ENCODE measurements at regions not wholly inside any gene's neighbourhood (a gene's known extent, or its start where the extent isn't known, plus 50 kb on each side); places are given as distances from the start of the nearest gene placed in this dataset.

DNA sequence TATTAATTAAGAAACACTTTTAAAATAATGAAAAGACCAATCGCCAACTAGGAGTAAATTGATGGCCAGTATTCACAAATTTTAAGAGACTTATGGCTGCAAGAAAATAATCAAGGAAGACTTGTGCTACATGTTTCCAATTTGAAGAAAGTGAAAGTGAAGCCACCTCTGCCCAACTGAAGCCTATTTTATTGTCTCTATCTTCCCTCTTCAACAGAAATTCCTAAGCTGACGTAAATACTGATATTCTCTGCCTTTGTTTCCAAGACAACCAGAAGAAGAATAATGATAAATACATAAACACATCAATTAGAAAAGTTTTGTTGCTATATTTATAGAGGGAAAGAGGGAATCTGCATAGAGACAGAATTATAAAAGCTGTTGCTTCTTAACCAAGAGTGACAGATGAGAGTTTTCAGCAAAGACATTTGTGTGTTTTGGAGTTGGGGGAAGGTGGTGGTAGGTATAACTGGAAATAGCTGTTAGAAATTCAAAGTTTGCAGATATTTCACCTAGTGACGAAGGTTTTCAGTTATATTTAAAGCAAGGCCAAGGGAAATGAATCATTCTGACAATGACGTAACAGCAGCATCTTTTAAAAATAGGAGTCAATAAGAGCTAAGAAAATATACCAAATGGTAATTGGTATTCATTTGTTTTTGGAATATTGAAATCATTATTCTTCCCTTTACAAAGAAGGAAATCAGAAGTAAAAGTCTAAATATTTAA, 576.6 kb upstream of the SORCS1 start:
- TF ChIP-seq, protein P1, sequence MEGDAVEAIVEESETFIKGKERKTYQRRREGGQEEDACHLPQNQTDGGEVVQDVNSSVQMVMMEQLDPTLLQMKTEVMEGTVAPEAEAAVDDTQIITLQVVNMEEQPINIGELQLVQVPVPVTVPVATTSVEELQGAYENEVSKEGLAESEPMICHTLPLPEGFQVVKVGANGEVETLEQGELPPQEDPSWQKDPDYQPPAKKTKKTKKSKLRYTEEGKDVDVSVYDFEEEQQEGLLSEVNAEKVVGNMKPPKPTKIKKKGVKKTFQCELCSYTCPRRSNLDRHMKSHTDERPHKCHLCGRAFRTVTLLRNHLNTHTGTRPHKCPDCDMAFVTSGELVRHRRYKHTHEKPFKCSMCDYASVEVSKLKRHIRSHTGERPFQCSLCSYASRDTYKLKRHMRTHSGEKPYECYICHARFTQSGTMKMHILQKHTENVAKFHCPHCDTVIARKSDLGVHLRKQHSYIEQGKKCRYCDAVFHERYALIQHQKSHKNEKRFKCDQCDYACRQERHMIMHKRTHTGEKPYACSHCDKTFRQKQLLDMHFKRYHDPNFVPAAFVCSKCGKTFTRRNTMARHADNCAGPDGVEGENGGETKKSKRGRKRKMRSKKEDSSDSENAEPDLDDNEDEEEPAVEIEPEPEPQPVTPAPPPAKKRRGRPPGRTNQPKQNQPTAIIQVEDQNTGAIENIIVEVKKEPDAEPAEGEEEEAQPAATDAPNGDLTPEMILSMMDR (conservative IDR thresholded peaks at IDR 0.05; ENCODE audit: low read depth in 2 of 2) = no peak
- no peak for TF ChIP-seq EZH2 (IDR thresholded peaks at IDR 0.05; ENCODE audit: low read depth, unreplicated experiment)
- TF ChIP-seq, protein P2, sequence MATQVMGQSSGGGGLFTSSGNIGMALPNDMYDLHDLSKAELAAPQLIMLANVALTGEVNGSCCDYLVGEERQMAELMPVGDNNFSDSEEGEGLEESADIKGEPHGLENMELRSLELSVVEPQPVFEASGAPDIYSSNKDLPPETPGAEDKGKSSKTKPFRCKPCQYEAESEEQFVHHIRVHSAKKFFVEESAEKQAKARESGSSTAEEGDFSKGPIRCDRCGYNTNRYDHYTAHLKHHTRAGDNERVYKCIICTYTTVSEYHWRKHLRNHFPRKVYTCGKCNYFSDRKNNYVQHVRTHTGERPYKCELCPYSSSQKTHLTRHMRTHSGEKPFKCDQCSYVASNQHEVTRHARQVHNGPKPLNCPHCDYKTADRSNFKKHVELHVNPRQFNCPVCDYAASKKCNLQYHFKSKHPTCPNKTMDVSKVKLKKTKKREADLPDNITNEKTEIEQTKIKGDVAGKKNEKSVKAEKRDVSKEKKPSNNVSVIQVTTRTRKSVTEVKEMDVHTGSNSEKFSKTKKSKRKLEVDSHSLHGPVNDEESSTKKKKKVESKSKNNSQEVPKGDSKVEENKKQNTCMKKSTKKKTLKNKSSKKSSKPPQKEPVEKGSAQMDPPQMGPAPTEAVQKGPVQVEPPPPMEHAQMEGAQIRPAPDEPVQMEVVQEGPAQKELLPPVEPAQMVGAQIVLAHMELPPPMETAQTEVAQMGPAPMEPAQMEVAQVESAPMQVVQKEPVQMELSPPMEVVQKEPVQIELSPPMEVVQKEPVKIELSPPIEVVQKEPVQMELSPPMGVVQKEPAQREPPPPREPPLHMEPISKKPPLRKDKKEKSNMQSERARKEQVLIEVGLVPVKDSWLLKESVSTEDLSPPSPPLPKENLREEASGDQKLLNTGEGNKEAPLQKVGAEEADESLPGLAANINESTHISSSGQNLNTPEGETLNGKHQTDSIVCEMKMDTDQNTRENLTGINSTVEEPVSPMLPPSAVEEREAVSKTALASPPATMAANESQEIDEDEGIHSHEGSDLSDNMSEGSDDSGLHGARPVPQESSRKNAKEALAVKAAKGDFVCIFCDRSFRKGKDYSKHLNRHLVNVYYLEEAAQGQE (IDR thresholded peaks at IDR 0.05; ENCODE audit: unreplicated experiment) = no peak
- TF ChIP-seq ZNF114 (CRISPR knock-in tag; IDR thresholded peaks at IDR 0.05) = no peak
- no peak for TF ChIP-seq POLR2AphosphoS5 (IDR thresholded peaks at IDR 0.05; ENCODE audit: low read depth)
- TF ChIP-seq EZH2phosphoT487 (IDR thresholded peaks at IDR 0.05; ENCODE audit: unreplicated experiment) = no peak
- TF ChIP-seq JUNB (IDR thresholded peaks at IDR 0.05; ENCODE audit: unreplicated experiment) = no peak
- no peak for TF ChIP-seq CREB1 (CRISPR knock-in tag; IDR thresholded peaks at IDR 0.05; ENCODE audit: low read depth)
- TF ChIP-seq ZNF331 (CRISPR knock-in tag; IDR thresholded peaks at IDR 0.05; ENCODE audit: low read depth) = no peak
- TF ChIP-seq, protein P3, sequence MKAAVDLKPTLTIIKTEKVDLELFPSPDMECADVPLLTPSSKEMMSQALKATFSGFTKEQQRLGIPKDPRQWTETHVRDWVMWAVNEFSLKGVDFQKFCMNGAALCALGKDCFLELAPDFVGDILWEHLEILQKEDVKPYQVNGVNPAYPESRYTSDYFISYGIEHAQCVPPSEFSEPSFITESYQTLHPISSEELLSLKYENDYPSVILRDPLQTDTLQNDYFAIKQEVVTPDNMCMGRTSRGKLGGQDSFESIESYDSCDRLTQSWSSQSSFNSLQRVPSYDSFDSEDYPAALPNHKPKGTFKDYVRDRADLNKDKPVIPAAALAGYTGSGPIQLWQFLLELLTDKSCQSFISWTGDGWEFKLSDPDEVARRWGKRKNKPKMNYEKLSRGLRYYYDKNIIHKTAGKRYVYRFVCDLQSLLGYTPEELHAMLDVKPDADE (IDR thresholded peaks at IDR 0.05) = no peak
- TF ChIP-seq NANOG (IDR thresholded peaks at IDR 0.05; ENCODE audit: borderline replicate concordance) = no peak
- TF ChIP-seq, protein P4, sequence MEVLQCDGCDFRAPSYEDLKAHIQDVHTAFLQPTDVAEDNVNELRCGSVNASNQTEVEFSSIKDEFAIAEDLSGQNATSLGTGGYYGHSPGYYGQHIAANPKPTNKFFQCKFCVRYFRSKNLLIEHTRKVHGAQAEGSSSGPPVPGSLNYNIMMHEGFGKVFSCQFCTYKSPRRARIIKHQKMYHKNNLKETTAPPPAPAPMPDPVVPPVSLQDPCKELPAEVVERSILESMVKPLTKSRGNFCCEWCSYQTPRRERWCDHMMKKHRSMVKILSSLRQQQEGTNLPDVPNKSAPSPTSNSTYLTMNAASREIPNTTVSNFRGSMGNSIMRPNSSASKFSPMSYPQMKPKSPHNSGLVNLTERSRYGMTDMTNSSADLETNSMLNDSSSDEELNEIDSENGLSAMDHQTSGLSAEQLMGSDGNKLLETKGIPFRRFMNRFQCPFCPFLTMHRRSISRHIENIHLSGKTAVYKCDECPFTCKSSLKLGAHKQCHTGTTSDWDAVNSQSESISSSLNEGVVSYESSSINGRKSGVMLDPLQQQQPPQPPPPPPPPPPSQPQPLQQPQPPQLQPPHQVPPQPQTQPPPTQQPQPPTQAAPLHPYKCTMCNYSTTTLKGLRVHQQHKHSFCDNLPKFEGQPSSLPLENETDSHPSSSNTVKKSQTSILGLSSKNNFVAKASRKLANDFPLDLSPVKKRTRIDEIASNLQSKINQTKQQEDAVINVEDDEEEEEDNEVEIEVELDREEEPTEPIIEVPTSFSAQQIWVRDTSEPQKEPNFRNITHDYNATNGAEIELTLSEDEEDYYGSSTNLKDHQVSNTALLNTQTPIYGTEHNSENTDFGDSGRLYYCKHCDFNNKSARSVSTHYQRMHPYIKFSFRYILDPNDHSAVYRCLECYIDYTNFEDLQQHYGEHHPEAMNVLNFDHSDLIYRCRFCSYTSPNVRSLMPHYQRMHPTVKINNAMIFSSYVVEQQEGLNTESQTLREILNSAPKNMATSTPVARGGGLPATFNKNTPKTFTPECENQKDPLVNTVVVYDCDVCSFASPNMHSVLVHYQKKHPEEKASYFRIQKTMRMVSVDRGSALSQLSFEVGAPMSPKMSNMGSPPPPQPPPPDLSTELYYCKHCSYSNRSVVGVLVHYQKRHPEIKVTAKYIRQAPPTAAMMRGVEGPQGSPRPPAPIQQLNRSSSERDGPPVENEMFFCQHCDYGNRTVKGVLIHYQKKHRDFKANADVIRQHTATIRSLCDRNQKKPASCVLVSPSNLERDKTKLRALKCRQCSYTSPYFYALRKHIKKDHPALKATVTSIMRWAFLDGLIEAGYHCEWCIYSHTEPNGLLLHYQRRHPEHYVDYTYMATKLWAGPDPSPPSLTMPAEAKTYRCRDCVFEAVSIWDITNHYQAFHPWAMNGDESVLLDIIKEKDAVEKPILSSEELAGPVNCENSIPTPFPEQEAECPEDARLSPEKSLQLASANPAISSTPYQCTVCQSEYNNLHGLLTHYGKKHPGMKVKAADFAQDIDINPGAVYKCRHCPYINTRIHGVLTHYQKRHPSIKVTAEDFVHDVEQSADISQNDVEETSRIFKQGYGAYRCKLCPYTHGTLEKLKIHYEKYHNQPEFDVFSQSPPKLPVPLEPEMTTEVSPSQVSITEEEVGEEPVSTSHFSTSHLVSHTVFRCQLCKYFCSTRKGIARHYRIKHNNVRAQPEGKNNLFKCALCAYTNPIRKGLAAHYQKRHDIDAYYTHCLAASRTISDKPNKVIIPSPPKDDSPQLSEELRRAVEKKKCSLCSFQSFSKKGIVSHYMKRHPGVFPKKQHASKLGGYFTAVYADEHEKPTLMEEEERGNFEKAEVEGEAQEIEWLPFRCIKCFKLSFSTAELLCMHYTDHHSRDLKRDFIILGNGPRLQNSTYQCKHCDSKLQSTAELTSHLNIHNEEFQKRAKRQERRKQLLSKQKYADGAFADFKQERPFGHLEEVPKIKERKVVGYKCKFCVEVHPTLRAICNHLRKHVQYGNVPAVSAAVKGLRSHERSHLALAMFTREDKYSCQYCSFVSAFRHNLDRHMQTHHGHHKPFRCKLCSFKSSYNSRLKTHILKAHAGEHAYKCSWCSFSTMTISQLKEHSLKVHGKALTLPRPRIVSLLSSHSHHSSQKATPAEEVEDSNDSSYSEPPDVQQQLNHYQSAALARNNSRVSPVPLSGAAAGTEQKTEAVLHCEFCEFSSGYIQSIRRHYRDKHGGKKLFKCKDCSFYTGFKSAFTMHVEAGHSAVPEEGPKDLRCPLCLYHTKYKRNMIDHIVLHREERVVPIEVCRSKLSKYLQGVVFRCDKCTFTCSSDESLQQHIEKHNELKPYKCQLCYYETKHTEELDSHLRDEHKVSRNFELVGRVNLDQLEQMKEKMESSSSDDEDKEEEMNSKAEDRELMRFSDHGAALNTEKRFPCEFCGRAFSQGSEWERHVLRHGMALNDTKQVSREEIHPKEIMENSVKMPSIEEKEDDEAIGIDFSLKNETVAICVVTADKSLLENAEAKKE (CRISPR knock-in tag; IDR thresholded peaks at IDR 0.05) = no peak
- no peak for TF ChIP-seq STAT1 (IDR thresholded peaks at IDR 0.05; ENCODE audit: unreplicated experiment)

Measured in GM23338 (cell line).